ENCODE measurements at regions not wholly inside any gene's neighbourhood (a gene's known extent, or its start where the extent isn't known, plus 50 kb on each side); places are given as distances from the start of the nearest gene placed in this dataset.

- Histone ChIP-seq H3K4me3 (no peak overlapping the region), H3K4me1 (ENCODE audit: insufficient read depth) (no peaks in the 10 kb centered on the region), H3K27me3 (no peaks in the 10 kb centered on the region), H3K9me3 (no peaks in the 10 kb centered on the region), H3K27ac (no peak overlapping the region), H3K36me3 (no peaks in the 10 kb centered on the region)
- WGBS, 3 donors: 58 to 91% (median 78%) methylated on average over 1 of the region's 1 CpG
- DNase-seq: no peak
- TF ChIP-seq POLR2A (IDR thresholded peaks at IDR 0.05) (no peak), EP300 (IDR thresholded peaks at IDR 0.05) (no peak)
- TF ChIP-seq, protein P1, sequence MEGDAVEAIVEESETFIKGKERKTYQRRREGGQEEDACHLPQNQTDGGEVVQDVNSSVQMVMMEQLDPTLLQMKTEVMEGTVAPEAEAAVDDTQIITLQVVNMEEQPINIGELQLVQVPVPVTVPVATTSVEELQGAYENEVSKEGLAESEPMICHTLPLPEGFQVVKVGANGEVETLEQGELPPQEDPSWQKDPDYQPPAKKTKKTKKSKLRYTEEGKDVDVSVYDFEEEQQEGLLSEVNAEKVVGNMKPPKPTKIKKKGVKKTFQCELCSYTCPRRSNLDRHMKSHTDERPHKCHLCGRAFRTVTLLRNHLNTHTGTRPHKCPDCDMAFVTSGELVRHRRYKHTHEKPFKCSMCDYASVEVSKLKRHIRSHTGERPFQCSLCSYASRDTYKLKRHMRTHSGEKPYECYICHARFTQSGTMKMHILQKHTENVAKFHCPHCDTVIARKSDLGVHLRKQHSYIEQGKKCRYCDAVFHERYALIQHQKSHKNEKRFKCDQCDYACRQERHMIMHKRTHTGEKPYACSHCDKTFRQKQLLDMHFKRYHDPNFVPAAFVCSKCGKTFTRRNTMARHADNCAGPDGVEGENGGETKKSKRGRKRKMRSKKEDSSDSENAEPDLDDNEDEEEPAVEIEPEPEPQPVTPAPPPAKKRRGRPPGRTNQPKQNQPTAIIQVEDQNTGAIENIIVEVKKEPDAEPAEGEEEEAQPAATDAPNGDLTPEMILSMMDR (IDR thresholded peaks at IDR 0.05): no peak
- intact Hi-C loops (cut with DNase I): no loop called here
Measured at GRCh38 chrX:111020283-111020682, 75.7 kb upstream of the PAK3 start.

GRCh38 chrX:111013778-111014455, 82.1 kb upstream of the PAK3 start:
- Histone ChIP-seq H3K27ac (no peak overlapping the region), H3K27me3 (no peaks in the 10 kb centered on the region), H3K36me3 (no peaks in the 10 kb centered on the region), H3K4me1 (ENCODE audit: insufficient read depth) (no peaks in the 10 kb centered on the region), H3K4me3 (no peak overlapping the region), H3K9me3 (no peaks in the 10 kb centered on the region)
- no peak for DNase-seq
- no peak for TF ChIP-seq POLR2A (IDR thresholded peaks at IDR 0.05)
- TF ChIP-seq, protein P1 (IDR thresholded peaks at IDR 0.05): no peak
- intact Hi-C loops (cut with DNase I): no loop called here
- WGBS, 3 donors: 68 to 78% (median 68%) methylated on average over 3 of the region's 3 CpGs

DNA sequence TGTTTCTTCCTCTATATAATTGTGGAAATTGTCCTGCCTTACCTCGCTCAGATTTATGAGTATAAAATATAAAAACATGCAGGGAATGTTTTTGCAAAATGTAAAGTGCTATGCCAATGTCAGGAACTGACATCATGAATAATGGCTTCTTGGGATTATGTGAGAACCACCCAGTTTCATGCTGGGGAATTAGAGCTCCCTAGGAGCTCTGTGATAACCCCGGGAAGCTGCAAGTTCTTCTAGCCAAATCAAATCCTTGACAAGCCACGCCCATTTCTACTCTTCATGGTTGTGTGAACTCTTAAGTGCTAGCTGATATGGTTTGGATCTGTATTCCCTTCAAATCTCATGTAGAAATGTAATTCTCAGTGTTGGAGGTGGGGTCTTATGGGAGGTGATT, 85.9 kb upstream of the PAK3 start:
- intact Hi-C loops (cut with DNase I): no loop called here
- no peaks in the 10 kb centered on the region for H3K4me1 ChIP-seq (ENCODE audit: insufficient read depth)
- TF ChIP-seq, protein P1 (IDR thresholded peaks at IDR 0.05): no peak
- no peak for TF ChIP-seq POLR2A (IDR thresholded peaks at IDR 0.05)
- TF ChIP-seq EP300 (IDR thresholded peaks at IDR 0.05): no peak
- H3K4me3 ChIP-seq: no peak overlapping the region
- H3K27ac ChIP-seq: no peak overlapping the region
- H3K27me3 ChIP-seq: no peaks in the 10 kb centered on the region
- WGBS, 3 donors: 54 to 65% (median 55%) methylated on average over 3 of the region's 3 CpGs
- DNase-seq: no peak
- H3K9me3 ChIP-seq: no peaks in the 10 kb centered on the region
- H3K36me3 ChIP-seq: no peaks in the 10 kb centered on the region

GRCh38 chrX:111009256-111009655, 86.7 kb upstream of the PAK3 start:
- Histone ChIP-seq H3K36me3 (no peaks in the 10 kb centered on the region), H3K27me3 (no peaks in the 10 kb centered on the region), H3K27ac (no peak overlapping the region), H3K4me1 (ENCODE audit: insufficient read depth) (no peaks in the 10 kb centered on the region), H3K4me3 (no peak overlapping the region), H3K9me3 (no peaks in the 10 kb centered on the region)
- no peak for TF ChIP-seq EP300 (IDR thresholded peaks at IDR 0.05)
- intact Hi-C loops (cut with DNase I): no loop called here
- 25 to 35% (median 29%) methylated on average over 3 of the region's 3 CpGs for whole genome bisulfite sequencing, 3 donors
- no peak for DNase-seq

GRCh38 chrX:111008126-111008525, 87.9 kb upstream of the PAK3 start:
- no peaks in the 10 kb centered on the region for H3K36me3 ChIP-seq
- H3K27me3 ChIP-seq: no peaks in the 10 kb centered on the region
- no peak overlapping the region for H3K4me3 ChIP-seq
- no peaks in the 10 kb centered on the region for H3K4me1 ChIP-seq (ENCODE audit: insufficient read depth)
- WGBS, 3 donors: 55 to 66% (median 61%) methylated on average over 2 of the region's 2 CpGs
- no peak overlapping the region for H3K27ac ChIP-seq
- no peaks in the 10 kb centered on the region for H3K9me3 ChIP-seq
- TF ChIP-seq, protein P1 (IDR thresholded peaks at IDR 0.05): no peak
- TF ChIP-seq POLR2A (IDR thresholded peaks at IDR 0.05) (no peak), EP300 (IDR thresholded peaks at IDR 0.05) (no peak)
- DNase-seq: no peak
- intact Hi-C loops (cut with DNase I): no loop called here

All from ovary (tissue), 7 donors.